ENCODE measurements at regions not wholly inside any gene's neighbourhood (a gene's known extent, or its start where the extent isn't known, plus 50 kb on each side); places are given as distances from the start of the nearest gene placed in this dataset.

DNA sequence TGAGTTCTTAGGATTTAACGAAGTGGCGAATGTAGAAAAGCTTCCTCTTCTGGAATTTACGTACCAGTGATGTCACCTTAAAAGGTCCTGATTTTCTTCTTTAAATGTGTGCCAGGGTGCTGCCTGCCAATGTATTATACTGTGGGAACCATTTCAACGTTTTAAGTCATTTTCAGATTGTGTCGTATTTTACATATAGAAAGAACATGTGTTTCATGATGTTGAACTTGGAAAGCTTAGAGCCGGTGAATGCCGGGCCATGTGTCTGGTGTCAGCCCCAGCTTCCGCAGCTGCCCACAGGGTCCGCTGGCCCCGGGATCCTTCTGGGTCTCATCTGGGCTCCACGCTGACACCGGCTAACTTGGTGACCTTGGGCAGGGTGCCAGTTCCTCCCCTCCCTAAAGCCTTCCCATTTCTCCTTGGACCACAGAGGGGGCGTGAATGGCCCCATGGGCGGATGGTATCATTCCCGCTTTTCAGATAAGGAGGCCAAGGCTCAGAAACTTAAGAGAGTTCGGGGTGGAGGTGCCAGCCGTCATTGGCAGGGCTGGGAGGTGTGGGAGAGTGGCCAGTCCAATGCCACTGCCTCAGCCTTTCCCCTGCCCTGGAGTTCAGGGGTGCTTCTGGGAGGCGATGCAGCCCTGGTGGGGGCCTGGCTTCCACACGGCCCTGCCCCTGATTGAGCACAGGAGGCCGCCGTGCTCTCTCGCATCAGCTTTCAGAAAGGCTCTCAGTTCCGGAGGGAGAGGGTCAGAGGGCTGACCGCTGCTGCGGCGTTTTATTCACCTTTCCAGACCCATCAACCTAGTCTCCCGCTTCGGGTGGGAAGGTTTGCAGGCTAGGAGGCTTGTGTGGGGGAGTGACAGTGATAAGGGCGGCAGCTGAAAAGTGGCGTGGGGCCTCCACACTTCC, 68.8 kb upstream of the CIBAR2 start:
- H4K91ac ChIP-seq (ENCODE audit: insufficient read depth, low read depth, low read length) = no peak overlapping the region
- H3K4me1 ChIP-seq (ENCODE audit: control insufficient read depth, insufficient read depth, low read length) = peaks cover 6% of the 10 kb centered on the region
- no peak overlapping the region for H3K14ac ChIP-seq (replicated peaks; ENCODE audit: low read depth, low read length)
- ChIA-PET CTCF (no interaction called here), POLR2A (ENCODE audit: unreplicated experiment) (interaction anchor here (0.5 kb wide), 1 partner anchor 18 kb away, joined by 3 read pairs; no protein-coding TSS in a partner anchor)
- in situ Hi-C loops (cut with MboI; ENCODE audit: low sequenced_read_pairs) (no loop called here), intact Hi-C loops (cut with micrococcal nuclease) (no loop called here), dilution Hi-C loops (cut with HindIII; ENCODE audit: low sequenced_read_pairs, unreplicated experiment) (no loop called here)
- BruUV-seq (replicated peaks) = no TSS peak
- no peak overlapping the region for H3K27ac ChIP-seq (ENCODE audit: insufficient read depth, low read length)
- no peak overlapping the region for H3K4me3 ChIP-seq (ENCODE audit: insufficient read depth, low read depth, low read length)
- H2AK5ac ChIP-seq (ENCODE audit: low read depth, low read length) = no peak overlapping the region
- peaks cover 43% of the 10 kb centered on the region for H3K36me3 ChIP-seq (ENCODE audit: control insufficient read depth, insufficient read depth, low read length)
- no peak overlapping the region for H3K4me2 ChIP-seq (ENCODE audit: low read depth, low read length)
- no peak overlapping the region for H2BK20ac ChIP-seq (ENCODE audit: low read depth, low read length)
- no peak overlapping the region for H4K5ac ChIP-seq (ENCODE audit: low read depth, low read length)
- H3K9me3 ChIP-seq (ENCODE audit: control insufficient read depth, insufficient read depth, low read length) = peaks cover 9% of the 10 kb centered on the region
- H2BK120ac ChIP-seq (ENCODE audit: low read depth, low read length) = no peak overlapping the region
- H3K56ac ChIP-seq (ENCODE audit: extremely low read depth, insufficient read depth, low read length) = no peak overlapping the region
- no peak overlapping the region for H2BK15ac ChIP-seq (ENCODE audit: low read depth, low read length)
- TF ChIP-seq CHD1 (IDR thresholded peaks at IDR 0.05; ENCODE audit: low read depth, low read length) = no peak
- no peak for TF ChIP-seq MXI1 (IDR thresholded peaks at IDR 0.05; ENCODE audit: borderline replicate concordance, low read depth, low read length)
- no peak for TF ChIP-seq POLR2A (IDR thresholded peaks at IDR 0.05; ENCODE audit: low read depth, low read length)
- no peak for TF ChIP-seq SMC3 (IDR thresholded peaks at IDR 0.05; ENCODE audit: low read depth, low read length)
- TF ChIP-seq RCOR1 (IDR thresholded peaks at IDR 0.05; ENCODE audit: insufficient replicate concordance, low read length) = no peak
- TF ChIP-seq MAFK (IDR thresholded peaks at IDR 0.05; ENCODE audit: low read depth, low read length) = no peak
- no peak for TF ChIP-seq BHLHE40 (IDR thresholded peaks at IDR 0.05; ENCODE audit: low read depth, low read length)
- no peak for TF ChIP-seq CEBPB (IDR thresholded peaks at IDR 0.05; ENCODE audit: low read depth, low read length)
- TF ChIP-seq, protein P1, sequence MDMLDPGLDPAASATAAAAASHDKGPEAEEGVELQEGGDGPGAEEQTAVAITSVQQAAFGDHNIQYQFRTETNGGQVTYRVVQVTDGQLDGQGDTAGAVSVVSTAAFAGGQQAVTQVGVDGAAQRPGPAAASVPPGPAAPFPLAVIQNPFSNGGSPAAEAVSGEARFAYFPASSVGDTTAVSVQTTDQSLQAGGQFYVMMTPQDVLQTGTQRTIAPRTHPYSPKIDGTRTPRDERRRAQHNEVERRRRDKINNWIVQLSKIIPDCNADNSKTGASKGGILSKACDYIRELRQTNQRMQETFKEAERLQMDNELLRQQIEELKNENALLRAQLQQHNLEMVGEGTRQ (IDR thresholded peaks at IDR 0.05; ENCODE audit: low read depth, low read length) = no peak
- TF ChIP-seq, protein P2, sequence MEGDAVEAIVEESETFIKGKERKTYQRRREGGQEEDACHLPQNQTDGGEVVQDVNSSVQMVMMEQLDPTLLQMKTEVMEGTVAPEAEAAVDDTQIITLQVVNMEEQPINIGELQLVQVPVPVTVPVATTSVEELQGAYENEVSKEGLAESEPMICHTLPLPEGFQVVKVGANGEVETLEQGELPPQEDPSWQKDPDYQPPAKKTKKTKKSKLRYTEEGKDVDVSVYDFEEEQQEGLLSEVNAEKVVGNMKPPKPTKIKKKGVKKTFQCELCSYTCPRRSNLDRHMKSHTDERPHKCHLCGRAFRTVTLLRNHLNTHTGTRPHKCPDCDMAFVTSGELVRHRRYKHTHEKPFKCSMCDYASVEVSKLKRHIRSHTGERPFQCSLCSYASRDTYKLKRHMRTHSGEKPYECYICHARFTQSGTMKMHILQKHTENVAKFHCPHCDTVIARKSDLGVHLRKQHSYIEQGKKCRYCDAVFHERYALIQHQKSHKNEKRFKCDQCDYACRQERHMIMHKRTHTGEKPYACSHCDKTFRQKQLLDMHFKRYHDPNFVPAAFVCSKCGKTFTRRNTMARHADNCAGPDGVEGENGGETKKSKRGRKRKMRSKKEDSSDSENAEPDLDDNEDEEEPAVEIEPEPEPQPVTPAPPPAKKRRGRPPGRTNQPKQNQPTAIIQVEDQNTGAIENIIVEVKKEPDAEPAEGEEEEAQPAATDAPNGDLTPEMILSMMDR (conservative IDR thresholded peaks at IDR 0.05; ENCODE audit: low read depth, low read length) = no peak
- H4K20me1 ChIP-seq (ENCODE audit: insufficient read depth, low read length) = peaks cover 70% of the 10 kb centered on the region
- H3K23ac ChIP-seq (ENCODE audit: low read depth, low read length) = no peak overlapping the region
- H3K18ac ChIP-seq (ENCODE audit: low read depth, low read length) = no peak overlapping the region
- ATAC-seq (ENCODE audit: low read depth) (no peak), DNase-seq (no peak)
- H2AFZ ChIP-seq (replicated peaks; ENCODE audit: low read length, poor library complexity) = no peak overlapping the region
- peaks cover 51 to 95% of the 10 kb centered on the region in 2 experiments for H3K79me1 ChIP-seq (ENCODE audit: low read depth in 1 of 2, low read length in 2 of 2)
- H3K4ac ChIP-seq (ENCODE audit: low read depth, low read length) = no peak overlapping the region
- WGBS, 2 experiments (ENCODE audit: extremely low coverage in 2 of 2, insufficient read length in 1 of 2) = 63% methylated on average over 10 of the region's 30 CpGs; no CpG with 5 or more reads in 1 of the 2 experiments
- H2BK5ac ChIP-seq (ENCODE audit: low read depth, low read length, poor library complexity, severe bottlenecking) = no peak overlapping the region
- no peaks in the 10 kb centered on the region for H3K27me3 ChIP-seq (ENCODE audit: control insufficient read depth, insufficient read depth, low read length)
- no peak overlapping the region for H3K9ac ChIP-seq (ENCODE audit: low read depth, low read length)
- peaks cover 18% of the 10 kb centered on the region for H3K9me1 ChIP-seq (ENCODE audit: insufficient read depth, low read length)
- peak overlapping the region; percentile 30 for H2AK9ac ChIP-seq (replicated peaks; ENCODE audit: low read depth, low read length, poor library complexity)
- no peak overlapping the region for H4K8ac ChIP-seq (ENCODE audit: low read depth in 2 of 2, low read length in 2 of 2)

Measured in IMR-90 (cell line).